DOHH2 (cell line): ENCODE measurements at regions not wholly inside any gene's neighbourhood (a gene's known extent, or its start where the extent isn't known, plus 50 kb on each side); places are given as distances from the start of the nearest gene placed in this dataset.

Source experiments
- H3F3A ChIP-seq: fragments of 200-600 bp; sonication (generic), shearing (Covaris generic); 2 replicates; pipeline ENCODE4 v1.6.0; 2016; ENCODE audit warnings: antibody characterized with exemption, mild to moderate bottlenecking; ENCODE audit not compliant: control insufficient read depth, insufficient read depth
- H3K27ac ChIP-seq: fragments of 200-600 bp; sonication (generic); 2 replicates; pipeline ENCODE4 v1.5.1; 2014; ENCODE audit warnings: low read depth, mild to moderate bottlenecking, low read length, moderate library complexity
- H3K27me3 ChIP-seq: fragments of 200-600 bp; sonication (generic); 2 replicates; pipeline ENCODE4 v1.6.1; 2014; ENCODE audit warnings: mild to moderate bottlenecking, low read length, mixed read lengths; ENCODE audit not compliant: control insufficient read depth
- H3K36me3 ChIP-seq: fragments of 200-600 bp; sonication (generic); 2 replicates; pipeline ENCODE4 v1.6.1; 2014; ENCODE audit warnings: mild to moderate bottlenecking, low read length, moderate library complexity, mixed read lengths; ENCODE audit not compliant: control insufficient read depth
- H3K4me1 ChIP-seq: fragments of 200-600 bp; sonication (generic); 2 replicates; pipeline ENCODE4 v1.6.1; 2014; ENCODE audit warnings: mild to moderate bottlenecking, low read length, mixed read lengths; ENCODE audit not compliant: control insufficient read depth
- H3K4me2 ChIP-seq: fragments of 200-600 bp; sonication (generic); 2 replicates; pipeline ENCODE4 v1.6.0; 2014; ENCODE audit warnings: mild to moderate bottlenecking, low read length, moderate library complexity
- H3K4me3 ChIP-seq: fragments of 200-600 bp; sonication (generic); 2 replicates; pipeline ENCODE4 v1.5.1; 2014; ENCODE audit warnings: mild to moderate bottlenecking, low read length, mixed read lengths
- H3K79me2 ChIP-seq: fragments of 200-600 bp; sonication (generic); 2 replicates; pipeline ENCODE4 v1.6.1; 2014; ENCODE audit warnings: mild to moderate bottlenecking, low read length, mixed read lengths; ENCODE audit not compliant: control insufficient read depth
- H3K9me2 ChIP-seq: fragments of 200-600 bp; sonication (generic); replicated peaks from 2 replicates; pipeline ENCODE4 v1.6.1; 2014; ENCODE audit warnings: mild to moderate bottlenecking, low read length, mixed read lengths; ENCODE audit not compliant: control insufficient read depth
- H3K9me3 ChIP-seq: fragments of 200-600 bp; sonication (generic); 2 replicates; pipeline ENCODE4 v1.6.1; 2014; ENCODE audit warnings: antibody characterized with exemption, low read length, mixed read lengths; ENCODE audit not compliant: control insufficient read depth, insufficient read depth
- H4K20me1 ChIP-seq: fragments of 200-600 bp; sonication (generic); 2 replicates; pipeline ENCODE4 v1.6.0; 2014; ENCODE audit warnings: low read depth, mild to moderate bottlenecking, antibody characterized with exemption, low read length, moderate library complexity; ENCODE audit not compliant: control insufficient read depth, insufficient read depth
- CTCF ChIP-seq: fragments of 200-600 bp; sonication (generic); IDR thresholded peaks from one replicate; pipeline ENCODE4 v1.5.1; 2014; ENCODE audit warnings: antibody characterized with exemption, mild to moderate bottlenecking, low read depth, low read length; ENCODE audit not compliant: poor library complexity, severe bottlenecking
- EZH2phosphoT487 ChIP-seq: fragments of 200-600 bp; sonication (generic); IDR thresholded peaks from 2 replicates; pipeline ENCODE4 v1.6.1; 2017; ENCODE audit warnings: borderline replicate concordance, mild to moderate bottlenecking, antibody characterized with exemption, low read length, moderate library complexity, mixed read lengths

GRCh38 chr10:62462461-62462860 is 88.3 kb downstream of the ZNF365 start:
- H3K9me3 ChIP-seq = peaks cover 23% of the 10 kb centered on the region
- TF ChIP-seq CTCF (no peak), EZH2phosphoT487 (no peak)

DNA sequence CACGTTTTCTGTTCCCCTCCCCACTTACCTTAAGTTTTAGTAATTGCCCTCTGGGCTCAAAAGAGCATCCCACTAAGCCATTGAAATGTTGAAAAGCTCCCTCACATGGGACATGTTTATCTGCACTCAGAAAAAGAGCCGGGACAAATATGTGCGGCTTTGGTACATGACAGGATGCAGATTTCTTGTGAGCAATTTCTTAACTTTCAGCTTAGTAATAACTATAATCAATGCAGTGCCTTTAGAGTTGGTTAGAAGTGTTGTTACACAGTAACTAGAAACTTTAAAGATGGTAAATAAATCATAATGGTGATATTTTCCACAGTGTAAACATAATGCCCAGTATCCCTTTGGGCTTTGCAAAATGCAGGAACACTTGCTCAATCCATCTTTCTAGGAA is 89.2 kb downstream of the ZNF365 start:
- peaks cover 25% of the 10 kb centered on the region for H3K9me3 ChIP-seq
- TF ChIP-seq CTCF = no peak
- no peak for TF ChIP-seq EZH2phosphoT487
- no peaks in the 10 kb centered on the region for H3K27me3 ChIP-seq
- no peaks in the 10 kb centered on the region for H3K9me2 ChIP-seq
- no peak overlapping the region for H3K4me2 ChIP-seq
- no peaks in the 10 kb centered on the region for H3K36me3 ChIP-seq
- H4K20me1 ChIP-seq = no peaks in the 10 kb centered on the region
- no peaks in the 10 kb centered on the region for H3F3A ChIP-seq
- H3K27ac ChIP-seq = no peak overlapping the region
- H3K79me2 ChIP-seq = no peaks in the 10 kb centered on the region
- no peak overlapping the region for H3K4me3 ChIP-seq
- no peaks in the 10 kb centered on the region for H3K4me1 ChIP-seq

More at GRCh38 chr10:62462461-62462860, 88.3 kb downstream of the ZNF365 start:
- no peak overlapping the region for H3K4me2 ChIP-seq
- peaks cover 4% of the 10 kb centered on the region for H3K4me1 ChIP-seq
- H3K36me3 ChIP-seq = no peaks in the 10 kb centered on the region
- H3K9me2 ChIP-seq = no peaks in the 10 kb centered on the region
- H3K27me3 ChIP-seq = no peaks in the 10 kb centered on the region
- H3K4me3 ChIP-seq = no peak overlapping the region
- H4K20me1 ChIP-seq = no peaks in the 10 kb centered on the region
- no peaks in the 10 kb centered on the region for H3K79me2 ChIP-seq
- H3K27ac ChIP-seq = no peak overlapping the region
- no peaks in the 10 kb centered on the region for H3F3A ChIP-seq

GRCh38 chr10:62464308-62464707 is 90.1 kb downstream of the ZNF365 start:
- H4K20me1 ChIP-seq = no peaks in the 10 kb centered on the region
- no peaks in the 10 kb centered on the region for H3K79me2 ChIP-seq
- no peaks in the 10 kb centered on the region for H3K27me3 ChIP-seq
- TF ChIP-seq CTCF (no peak), EZH2phosphoT487 (no peak)
- no peaks in the 10 kb centered on the region for H3K4me1 ChIP-seq
- H3K4me3 ChIP-seq = no peak overlapping the region
- H3K36me3 ChIP-seq = no peaks in the 10 kb centered on the region
- H3K4me2 ChIP-seq = no peak overlapping the region
- peaks cover 25% of the 10 kb centered on the region for H3K9me3 ChIP-seq
- no peaks in the 10 kb centered on the region for H3K9me2 ChIP-seq
- H3K27ac ChIP-seq = no peak overlapping the region
- H3F3A ChIP-seq = no peaks in the 10 kb centered on the region

DNA sequence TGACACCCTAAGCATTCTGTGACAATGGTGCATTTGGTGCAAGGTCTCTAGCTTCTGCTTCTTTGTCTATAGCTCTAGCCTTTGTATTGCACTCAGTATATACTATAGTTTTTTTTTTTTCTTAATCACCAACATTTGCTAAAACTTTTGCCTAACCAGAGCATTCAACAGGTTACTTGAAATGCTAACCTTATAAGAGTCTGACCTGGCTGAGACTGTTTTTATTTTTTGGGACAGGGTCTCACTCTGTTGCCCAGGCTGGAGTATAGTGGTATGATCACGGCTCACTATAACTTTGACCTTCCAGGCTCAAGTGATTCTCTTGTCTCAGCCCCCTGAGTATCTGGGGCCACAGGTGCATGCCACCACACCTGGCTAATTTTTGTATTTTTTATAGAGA is 92.4 kb downstream of the ZNF365 start:
- Histone ChIP-seq H3K4me1 (no peaks in the 10 kb centered on the region), H3K9me3 (peaks cover 25% of the 10 kb centered on the region), H4K20me1 (no peaks in the 10 kb centered on the region), H3F3A (no peaks in the 10 kb centered on the region), H3K4me2 (no peak overlapping the region), H3K79me2 (no peaks in the 10 kb centered on the region), H3K27me3 (no peaks in the 10 kb centered on the region), H3K36me3 (no peaks in the 10 kb centered on the region), H3K9me2 (no peaks in the 10 kb centered on the region), H3K4me3 (no peak overlapping the region), H3K27ac (no peak overlapping the region)
- no peak for TF ChIP-seq CTCF
- no peak for TF ChIP-seq EZH2phosphoT487
